ENCODE measurements at regions not wholly inside any gene's neighbourhood (a gene's known extent, or its start where the extent isn't known, plus 50 kb on each side); places are given as distances from the start of the nearest gene placed in this dataset.

DNA sequence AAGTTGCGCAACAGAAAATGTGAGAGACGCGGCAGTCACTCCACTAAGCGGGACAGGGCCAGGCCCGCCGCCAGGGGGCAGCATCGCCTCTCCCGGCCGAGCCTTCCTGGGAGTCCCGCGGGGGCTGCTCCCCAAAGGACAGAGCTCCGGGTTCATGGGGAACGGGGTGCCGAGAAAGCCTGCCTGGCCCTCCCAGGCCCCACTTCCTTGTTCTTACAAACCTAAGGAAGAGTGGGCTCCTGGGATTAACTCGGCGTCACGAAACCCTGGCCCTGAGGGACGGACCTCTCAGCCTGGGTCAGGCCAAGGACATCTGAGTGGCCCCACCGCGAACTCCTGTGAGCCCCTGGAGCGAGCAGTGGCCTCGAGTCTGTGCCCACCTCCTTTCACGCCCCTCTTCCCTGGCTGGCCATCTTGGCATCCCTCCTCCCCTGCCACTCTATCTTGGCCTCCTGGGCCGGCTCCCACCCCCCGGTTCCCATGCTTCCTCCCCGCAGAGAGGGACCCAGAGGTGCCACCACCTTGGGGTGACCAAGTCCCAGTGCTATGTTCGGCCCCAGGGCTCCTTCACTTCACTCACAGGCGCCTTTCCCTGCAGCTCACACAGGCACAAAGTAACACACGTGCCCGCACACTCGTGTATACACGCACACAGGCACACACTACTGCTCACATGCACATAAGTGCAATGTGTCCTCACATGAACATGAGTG is 99.9 kb upstream of the FGF3 start:
- peak; percentile 85 for DNase-seq

DNA sequence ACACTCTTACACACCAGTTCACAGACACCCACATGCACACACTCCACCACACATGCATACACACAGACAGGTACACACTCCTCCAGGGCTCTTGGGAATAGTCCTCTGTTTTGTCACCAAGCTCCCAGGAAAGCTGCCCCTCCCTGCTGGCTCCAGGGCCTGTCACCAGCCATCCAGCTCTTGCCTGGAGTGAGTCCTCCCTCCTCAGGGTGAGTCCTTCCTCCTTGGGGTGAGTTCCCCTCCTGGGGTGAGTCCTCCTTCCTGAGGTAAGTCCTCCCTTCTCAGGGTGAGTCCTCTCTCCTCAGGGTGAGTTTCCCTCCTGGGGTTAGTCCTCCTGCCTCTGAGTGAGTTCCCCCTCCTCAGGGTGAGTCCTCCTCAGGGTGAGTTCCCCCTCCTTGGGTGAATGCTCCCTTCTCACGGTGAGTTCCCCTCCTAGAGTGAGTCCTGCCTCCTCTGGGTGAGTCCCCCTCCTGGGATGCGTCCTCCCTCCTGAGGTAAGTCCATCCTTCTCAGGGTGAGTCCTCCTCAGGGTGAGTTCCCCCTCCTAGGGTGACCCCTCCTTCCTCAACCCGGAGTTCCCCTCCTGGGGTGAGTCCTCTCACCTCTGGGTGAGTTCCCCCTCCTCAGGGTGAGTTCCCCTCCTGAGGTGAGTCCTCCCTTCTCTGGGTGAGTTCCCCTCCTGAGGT is 100.6 kb upstream of the FGF3 start:
- DNase-seq: peak; percentile 48

DNA sequence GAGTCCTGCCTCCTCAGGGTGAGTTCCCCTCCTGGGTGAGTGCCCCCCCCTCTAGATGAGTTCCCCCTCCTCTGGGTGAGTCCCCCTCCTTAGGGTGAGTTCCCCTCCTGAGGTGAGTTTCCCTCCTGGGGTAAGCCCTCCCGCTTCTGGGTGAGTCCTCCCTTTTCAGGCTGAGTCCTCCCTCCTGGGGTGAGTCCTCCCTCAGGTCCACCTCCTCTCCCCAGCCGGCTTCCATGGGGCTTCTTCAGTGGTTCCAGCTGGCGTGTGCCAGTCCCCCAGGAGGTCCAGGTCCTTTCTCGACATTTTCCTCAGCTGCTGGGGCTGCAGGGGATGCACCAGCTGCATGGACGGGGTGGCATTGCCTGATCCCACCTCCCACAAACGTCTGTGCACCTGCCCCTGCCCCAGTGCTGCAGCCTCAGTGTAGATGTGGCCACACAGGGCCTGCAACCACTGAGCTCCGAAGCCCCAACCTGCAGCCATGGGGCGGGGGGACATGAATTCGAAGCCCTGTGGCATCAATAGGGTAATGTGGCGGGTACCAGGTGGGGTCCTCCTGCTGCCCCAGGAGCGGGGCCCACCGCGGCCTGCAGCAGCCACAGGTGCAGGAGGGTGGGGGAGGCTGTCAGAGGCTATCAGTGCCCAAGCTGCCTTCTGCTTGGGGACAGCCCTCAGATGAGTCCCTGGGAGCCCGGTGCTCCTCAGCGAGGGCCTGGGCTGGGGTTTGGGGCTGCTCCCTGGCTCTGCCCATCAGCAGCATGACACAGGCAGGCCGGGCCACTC is 101.3 kb upstream of the FGF3 start:
- peak; percentile 50 for DNase-seq

DNA sequence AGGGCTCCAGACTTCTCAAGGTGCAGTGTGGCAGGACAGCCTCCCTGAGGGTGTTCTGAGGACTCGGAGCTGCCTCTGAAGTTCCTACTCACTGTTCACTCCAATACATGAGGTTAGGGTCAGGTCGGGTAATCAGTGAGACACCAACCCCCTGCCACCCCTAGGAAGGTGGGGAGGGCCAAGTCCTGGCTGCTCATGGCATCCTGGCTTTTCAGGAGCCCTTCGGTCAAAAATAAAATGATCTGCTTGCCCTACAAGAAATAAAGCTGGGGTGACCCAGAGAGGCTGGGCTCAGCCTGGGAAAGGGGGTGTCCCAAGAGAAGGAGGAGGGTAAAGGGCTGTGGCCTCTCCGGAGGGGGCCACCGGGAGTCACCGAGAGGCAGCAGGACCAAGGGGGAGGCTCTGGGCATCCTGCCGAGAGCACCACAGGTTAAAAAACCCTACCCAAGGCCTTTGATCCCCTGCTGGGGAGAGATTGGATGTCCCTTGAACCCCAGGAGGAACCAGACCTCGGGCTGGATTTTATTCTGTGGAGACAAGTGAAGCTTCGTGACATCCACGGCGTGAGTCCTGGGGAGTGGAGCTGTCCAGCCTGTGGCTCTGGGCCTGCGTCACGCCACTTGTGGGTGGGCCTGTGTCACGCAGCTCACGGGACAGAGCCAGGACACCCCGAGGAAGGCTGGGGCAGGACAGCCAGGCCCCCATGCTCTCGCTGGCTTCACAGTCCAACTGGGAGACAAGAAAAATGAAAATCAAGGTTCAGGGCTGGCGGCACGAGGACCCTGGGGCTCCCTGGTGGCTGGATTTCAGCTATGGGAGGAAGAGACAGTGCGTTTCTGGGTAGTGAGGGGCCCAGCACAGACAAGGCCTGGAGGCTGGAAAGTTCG is 102.2 kb upstream of the FGF3 start:
- peak; percentile 48 for DNase-seq

DNA sequence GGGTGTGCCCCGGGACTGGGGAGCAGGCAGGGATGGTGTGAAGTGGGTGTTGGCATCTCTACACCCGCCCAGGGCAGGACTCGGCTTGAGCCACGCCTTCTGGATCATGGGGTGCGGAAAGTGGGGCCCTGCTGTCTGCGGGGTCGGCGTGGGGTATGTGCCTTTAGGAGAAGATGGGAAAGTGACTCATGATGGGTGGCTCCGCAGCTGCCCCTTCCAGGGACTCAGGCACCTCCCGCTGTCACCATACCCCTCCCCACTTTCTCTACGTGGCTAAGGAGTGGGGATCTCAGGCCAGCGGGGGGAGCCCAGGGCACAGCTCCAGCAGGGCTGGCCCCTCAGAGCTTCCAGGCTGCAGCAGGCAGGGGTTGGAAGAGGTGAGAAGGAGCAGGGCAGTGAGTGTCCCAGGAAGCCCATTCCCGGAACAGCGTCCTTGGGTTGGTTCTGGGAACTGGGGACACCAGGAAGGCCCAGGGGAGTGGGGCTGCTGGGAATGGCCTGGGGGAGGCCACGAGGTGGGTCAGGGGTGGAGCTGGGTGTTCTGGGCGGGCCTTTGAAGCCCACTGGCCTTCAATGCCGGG is 102.9 kb upstream of the FGF3 start:
- peak; percentile 51 for DNase-seq

DNA sequence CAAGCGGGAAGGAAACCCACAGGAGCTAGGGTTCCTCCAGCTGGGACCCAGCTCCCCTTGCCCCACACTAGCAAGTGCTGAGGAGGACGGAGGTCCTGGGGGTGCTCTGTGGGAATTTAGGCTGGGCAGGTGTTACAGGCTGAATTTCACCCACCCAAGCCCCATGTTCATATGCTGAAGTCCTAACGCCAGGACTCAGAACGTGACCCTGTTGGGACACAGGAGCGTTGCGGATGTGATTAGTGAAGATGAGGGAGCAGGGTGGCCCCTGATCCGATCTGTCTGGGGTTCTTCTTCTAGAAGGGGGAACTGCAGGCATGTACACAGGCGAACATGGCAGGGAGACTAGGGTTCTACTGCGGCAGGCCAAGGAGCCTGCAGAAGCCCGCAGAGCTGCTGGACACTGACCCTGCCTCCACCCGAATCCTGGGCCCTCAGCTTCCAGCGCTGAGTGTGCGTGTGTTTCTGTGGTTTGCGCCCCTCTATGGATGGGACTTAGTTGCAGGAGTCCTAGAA is 103.4 kb upstream of the FGF3 start:
- peak; percentile 41 for DNase-seq

DNA sequence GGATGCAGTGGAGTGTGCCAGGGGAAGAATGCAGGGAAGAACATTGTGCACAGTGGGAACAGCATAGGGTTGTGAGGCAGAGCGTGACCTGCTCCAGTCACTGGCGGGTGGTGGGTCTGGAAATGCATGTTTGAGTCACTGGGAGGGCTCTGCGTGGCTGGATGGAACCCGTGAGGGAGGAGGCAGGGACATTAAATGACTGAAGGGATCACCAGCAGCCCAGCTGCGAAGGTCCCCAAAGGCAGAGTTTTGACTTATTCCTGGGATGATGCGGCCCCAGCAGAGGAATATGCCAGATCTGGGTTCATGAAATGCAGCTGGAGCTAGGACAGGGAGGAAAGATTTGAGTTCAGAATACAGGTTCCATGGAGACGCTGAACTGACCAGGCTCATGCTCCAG is 104.0 kb upstream of the FGF3 start:
- DNase-seq: peak; percentile 43

DNA sequence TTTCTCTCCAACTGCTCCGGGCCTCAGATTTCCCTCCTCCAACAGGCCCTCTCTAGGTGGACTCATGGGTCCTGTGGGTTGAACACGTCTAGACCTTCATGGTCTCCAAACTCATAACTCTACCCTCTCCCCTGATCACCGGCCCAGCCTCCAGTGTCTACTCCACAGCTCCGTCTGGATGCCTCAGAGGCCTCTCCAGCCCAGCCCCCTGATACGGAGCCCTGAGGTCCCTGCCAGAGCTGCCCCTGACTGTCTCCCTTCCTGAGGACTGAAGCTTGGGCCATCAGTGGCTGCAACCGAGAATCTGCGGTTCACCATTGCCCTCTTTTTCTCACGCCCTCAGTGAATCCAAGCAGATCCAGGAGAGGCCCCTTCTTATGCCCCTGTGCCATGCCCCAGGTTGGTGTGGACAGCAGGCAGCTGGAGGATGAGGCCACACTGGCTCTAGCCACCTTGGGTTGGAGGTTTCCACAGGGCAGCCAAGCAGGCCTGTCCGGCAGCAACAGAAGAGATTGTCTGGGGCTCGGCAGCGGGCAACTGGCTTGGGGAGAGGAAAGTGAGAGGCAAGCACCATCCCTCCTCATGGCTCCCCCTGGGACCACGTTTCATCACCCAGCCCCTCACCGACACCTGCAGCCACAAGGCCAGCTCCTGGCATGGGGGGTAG is 104.6 kb upstream of the FGF3 start:
- DNase-seq: peak; percentile 40

DNA sequence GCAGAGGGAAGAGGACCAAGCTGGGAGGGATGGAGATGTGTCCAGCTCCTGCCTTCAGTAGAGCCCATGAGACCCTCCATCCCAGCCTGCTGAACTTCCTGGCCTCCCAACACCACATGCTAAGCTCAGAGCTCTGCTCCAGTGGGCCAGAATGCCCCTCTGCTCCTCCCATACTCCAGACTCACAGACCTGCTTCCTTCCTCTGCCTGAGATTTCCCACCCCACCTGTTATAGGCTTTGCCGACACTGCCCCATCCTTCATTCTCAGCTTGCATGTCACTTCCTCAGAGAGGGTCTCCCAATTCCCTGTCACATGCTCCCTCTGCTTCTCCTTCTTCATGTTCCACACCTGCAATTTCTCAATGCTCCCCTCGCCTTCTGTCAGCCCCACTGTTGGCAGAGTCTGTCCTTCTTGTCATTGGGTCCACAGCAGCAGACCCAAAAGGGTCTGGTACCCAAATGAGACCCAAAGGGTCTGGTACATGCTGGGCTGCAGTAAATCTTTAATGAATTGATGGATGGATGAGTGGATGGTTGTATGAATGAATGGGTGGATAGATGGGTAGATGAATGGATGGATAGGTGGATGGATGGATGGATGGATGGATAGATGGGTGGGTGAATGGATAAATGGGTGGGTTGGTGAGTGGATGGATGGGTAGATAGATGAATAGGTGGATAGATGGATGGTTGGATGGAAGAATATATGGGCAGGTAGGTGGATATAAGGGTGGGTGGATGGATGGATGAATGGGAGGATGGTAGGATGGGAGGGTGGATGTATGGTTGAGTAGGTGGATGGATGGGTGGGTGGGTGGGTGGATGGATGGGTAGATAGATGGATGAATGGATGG is 105.3 kb upstream of the FGF3 start:
- DNase-seq: no peak

DNA sequence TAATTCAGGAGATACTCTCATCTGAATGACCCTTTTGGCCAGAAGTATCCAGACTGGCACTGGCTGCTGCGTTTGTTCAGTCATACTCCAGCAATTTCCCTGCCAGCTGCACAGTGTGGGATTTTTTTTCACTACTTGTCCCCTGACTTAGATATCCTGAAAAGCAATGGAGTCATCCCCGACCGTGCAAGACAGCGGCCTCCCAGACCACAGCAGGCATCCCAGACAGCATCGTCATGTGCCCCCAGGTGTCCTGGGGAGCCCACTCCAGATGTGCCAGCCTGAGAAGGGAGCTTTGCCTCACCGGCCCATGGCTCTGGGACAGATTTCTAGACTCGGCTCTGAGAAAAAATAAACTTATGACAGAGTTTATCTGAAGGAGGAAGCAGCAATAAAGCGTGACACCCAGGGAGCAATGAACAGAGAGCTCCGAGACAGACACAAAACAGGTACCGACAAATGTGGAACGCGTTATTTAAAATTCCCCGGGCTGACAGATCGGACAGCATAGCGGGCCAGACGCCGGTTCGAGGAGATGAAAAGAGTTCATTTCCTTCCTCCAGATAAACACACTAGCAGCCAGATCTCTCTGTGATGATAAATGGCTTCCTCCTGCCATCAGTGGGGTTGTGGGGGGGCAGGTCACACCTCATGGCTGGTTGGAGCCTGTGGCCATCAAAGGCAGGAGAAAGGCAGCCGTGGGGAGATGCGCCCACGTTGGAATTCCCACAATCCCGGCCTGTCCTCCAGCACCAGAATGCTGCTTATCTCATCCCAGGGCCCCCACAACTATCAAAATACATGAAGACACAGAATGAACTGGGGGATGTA is 106.4 kb upstream of the FGF3 start:
- no peak for DNase-seq

DNA sequence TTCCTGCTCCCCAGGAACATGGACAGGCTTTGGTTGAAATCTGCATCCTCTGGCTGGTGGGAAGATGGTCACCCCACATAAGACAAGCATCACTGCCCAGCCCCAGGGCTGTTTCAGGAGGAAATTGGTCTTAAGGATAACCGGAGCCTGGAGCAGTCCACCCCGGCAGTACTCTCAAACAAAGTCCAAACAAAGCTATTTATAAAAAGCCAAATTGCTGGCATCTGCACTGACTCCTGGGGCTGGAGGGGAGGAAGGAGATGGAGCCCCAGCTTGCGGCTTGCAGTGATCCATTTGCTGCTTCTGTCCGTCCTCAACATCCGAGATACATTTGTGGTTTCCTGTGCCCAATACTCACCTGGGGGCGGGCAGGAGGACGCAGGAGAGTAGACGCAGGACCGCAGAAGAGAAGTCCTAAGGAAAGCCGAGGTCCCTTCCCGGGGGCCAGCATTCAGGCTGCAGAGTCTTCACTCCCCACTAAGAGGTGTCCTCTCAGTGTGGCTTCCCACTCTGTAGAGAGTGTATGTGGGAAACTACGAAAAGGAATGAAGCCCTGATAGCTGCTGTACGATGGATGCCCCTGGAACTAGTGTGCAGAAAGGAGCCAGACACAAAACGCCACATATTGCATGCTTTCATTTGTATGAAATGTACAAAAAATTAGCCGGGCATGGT is 107.3 kb upstream of the FGF3 start:
- DNase-seq: no peak

DNA sequence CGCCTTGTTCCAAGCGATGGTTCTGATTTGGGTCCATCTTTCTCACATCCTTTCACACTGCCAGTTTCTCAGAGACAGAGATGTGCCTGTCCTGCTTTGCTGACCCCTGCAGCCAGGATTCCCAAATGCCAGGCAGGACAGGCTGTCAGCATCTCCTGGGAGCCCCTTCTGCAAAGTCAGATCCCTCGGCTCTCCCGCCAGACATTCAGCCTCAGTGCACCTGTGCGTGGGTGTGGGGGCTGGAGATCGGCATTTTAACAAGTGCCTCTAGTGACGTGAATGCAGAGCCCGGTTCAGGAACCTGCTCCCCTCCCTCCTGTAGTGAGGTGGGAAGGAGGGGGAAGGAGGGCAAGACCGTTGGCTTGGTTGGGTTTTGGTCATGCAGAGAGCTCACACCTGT is 108.9 kb upstream of the FGF3 start:
- DNase-seq: no peak

DNA sequence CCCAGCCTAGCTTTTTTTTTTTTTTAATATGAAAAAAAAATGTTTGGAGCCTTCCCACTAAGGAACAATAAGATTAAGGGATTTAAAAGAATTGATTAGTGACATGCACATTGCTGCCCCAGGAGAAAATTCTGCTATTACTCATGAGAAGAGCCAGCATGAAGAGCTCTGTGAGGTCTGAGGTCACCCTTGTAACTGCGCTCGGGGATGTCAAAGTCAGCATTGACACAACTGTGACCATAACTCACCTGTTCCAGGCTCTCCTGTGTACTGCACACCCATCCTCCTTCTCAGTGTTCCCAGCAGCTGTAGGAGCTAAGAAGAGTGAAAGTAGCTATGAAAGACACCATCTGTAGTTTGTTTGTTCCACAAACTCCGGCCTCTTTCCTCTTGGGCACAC is 109.8 kb upstream of the FGF3 start:
- no peak for DNase-seq

DNA sequence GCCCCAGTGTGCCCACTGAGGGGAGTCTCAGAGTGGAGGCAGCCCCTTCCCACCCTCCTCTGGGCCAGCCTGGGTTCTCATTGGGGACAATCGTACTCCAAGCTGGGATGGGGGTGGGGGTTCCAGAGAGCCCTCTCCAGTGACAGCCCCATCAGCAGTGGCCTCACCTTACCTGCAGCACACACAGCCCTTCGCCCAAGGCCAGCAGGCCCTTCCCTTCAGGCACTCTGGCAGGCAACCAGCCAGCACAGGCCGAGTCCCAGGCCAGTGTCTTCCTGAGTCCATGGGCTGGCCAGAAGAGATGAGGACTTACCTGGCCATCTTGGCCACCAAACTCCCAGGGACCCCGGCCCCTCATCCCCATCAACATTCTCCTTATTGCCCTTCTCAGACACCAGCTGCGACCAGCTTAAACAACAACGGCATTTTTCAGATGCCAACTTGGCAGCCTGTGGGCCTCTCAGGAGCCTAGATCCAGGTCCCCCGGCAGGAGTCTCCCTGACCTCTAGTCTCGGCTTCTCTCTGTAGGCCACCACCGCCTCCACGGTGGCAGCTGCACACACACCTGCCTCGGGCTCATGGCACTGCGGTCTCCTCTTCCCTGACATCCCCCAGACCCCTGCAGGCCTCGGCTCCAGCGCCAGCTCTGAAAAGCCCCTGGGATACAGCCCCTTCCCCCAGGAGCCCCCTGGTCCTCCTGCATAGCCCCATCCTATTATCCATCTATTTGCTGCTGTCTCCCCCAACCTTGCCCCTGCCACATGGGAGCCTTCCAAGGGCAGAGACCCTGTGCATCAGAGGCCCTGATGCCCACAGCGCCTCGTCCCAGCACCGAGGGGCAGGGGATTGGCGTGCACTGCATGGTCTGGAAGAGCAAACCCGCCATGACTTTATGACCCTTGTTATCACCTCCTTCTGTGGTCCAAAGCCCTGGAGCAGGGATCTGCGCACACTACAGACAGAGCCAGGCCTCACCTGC is 111.2 kb upstream of the FGF3 start:
- DNase-seq: no peak

DNA sequence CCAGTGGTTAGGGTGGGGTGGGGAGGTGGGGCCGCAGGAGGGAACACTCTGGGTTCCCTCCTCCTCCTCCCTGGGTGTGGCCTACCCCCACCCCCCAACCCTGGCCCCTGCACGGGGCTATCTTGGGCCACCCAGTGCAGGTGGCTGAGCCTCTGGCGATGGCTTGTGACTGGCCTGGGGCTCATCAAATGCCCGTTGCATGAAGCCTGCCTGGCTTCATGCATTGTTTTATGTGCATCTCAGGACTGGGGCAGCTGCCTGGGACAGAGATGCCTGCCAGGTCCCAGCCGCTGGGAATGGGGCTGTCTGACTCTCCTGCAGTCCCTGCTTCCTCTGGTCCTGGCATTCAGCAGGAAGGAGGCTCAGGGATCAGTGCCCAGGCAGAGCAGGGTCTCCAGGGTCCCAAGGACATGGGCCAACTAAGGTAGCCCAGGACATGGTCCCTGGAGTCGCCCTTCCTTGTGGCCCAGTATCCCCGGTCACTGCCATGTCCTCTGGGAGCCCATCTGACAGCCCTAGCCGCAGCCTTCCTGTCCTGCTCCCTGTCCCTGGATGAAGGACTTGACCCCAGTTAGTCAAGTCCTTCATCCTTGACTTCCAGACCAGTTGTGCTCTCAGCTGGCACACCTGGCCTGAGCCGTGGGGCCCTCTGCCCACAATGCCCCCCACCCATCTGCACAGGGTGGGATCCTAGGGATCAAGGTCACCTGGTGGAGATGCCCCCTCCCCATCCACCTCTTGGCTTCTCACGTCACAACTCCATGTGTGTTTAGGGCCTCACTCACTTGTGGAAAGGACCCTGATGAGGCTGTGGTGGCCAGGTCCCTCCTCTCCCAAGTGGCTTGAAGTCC is 112.1 kb upstream of the FGF3 start:
- DNase-seq: no peak

DNA sequence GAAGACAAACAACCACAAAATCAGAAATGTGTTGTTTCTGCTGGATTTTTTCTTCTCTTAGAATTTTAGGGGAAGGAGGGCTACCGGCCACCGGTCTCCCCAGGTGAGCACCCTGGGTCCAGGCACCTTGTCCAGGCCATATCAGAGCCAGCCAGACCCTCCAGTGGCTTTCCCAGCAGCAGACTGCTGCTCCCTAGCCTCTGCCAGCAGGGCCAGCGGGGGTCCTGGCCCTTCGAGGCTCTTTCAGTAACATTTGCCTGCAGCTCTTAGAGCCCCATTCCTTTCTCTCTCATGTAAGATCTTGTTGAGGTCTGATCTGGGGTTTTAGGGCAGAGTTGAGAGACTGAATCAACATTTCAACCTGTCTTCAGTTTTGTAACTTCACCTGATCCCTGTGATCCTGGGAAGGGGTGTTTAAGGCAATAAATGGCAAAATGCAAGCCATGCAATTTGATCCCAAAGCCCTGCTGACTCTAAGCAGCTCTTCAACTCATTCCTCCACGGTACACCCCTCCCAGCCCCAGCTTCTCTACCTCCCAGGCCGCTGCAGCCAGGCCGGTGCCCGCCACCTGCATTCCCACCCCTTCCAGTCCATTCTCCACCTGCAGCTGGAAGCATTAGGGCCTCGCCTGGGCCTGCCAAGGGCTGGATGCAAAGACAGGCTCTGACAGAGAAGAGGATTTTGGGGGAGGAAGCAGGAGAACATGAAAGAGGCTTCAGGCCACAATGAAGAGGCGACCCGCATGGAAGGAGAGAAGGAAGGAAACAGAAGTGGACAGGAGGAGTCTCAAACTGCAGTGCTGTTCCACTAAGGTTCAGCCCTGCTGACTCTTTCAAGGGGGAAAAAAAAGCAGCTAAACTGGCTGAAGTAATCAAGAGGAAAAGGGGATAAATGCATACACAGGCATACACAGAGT is 113.0 kb upstream of the FGF3 start:
- DNase-seq: no peak

Measured in islet precursor cell (in vitro differentiated cells).